GM12874 (cell line): ENCODE measurements at regions not wholly inside any gene's neighbourhood (a gene's known extent, or its start where the extent isn't known, plus 50 kb on each side); places are given as distances from the start of the nearest gene placed in this dataset.

ENCODE experiments used
- CTCF ChIP-seq: IDR thresholded peaks from 2 replicates; pipeline ENCODE4 v1.5.1; 2011; ENCODE audit warnings: low read depth, mild to moderate bottlenecking, control low read depth, low read length, moderate library complexity; ENCODE audit not compliant: insufficient read depth

GRCh38 chr9:73347123-73347522 is 195.5 kb downstream of the ANXA1 start:
- TF ChIP-seq CTCF, result no peak

GRCh38 chr9:73347720-73348119 is 196.1 kb downstream of the ANXA1 start:
- TF ChIP-seq CTCF, result no peak

- TF ChIP-seq CTCF, result no peak
Measured at GRCh38 chr9:73348471-73348870, 196.8 kb downstream of the ANXA1 start.

- no peak for TF ChIP-seq CTCF
Measured at GRCh38 chr9:73349476-73349875, 197.8 kb downstream of the ANXA1 start.

GRCh38 chr9:73357607-73358006 is 205.9 kb downstream of the ANXA1 start:
- no peak for TF ChIP-seq CTCF

- no peak for TF ChIP-seq CTCF
Measured at GRCh38 chr9:73370053-73370452, 218.4 kb downstream of the ANXA1 start.

- TF ChIP-seq CTCF, result no peak
Measured at GRCh38 chr9:73371801-73372200, 220.1 kb downstream of the ANXA1 start.

GRCh38 chr9:73380411-73380810 is 228.7 kb downstream of the ANXA1 start:
- TF ChIP-seq CTCF, result no peak
